CD14-positive monocyte (primary cell): ENCODE measurements at regions not wholly inside any gene's neighbourhood (a gene's known extent, or its start where the extent isn't known, plus 50 kb on each side); places are given as distances from the start of the nearest gene placed in this dataset.

Experiments used
- DNase-seq, 3 donors: peaks; one replicate each; pipeline ENCODE4 v3.0.0-alpha.2; 2011 to 2022
- H2AFZ ChIP-seq: 2 replicates; pipeline ENCODE4 v1.6.0; 2012; ENCODE audit warnings: mild to moderate bottlenecking, low read depth, low read length, inconsistent platforms; ENCODE audit not compliant: insufficient read depth, poor library complexity, severe bottlenecking
- H3K27ac ChIP-seq, 2 donors: 1 replicate in 1 of 2; 2 replicates in 1 of 2; pipeline ENCODE4 v1.5.1; 2012 to 2013; ENCODE audit warnings: low read length in 2 of 2, control low read depth in 1 of 2, inconsistent platforms in 1 of 2, low read depth in 1 of 2, mild to moderate bottlenecking in 1 of 2
- H3K27me3 ChIP-seq, 2 donors: one replicate each; pipeline versions ENCODE4 v1.6.0 to v1.6.1; 2011 to 2013; ENCODE audit warnings: low read length in 2 of 2; ENCODE audit not compliant: control insufficient read depth in 2 of 2, insufficient read depth in 2 of 2
- H3K36me3 ChIP-seq, 2 donors: replicated peaks in 1 of 2; 1 replicate in 1 of 2; 2 replicates in 1 of 2; pipeline versions ENCODE4 v1.5.1 to v1.6.1; 2012 to 2013; ENCODE audit warnings: low read length in 2 of 2, control low read depth in 1 of 2, inconsistent platforms in 1 of 2, mild to moderate bottlenecking in 1 of 2; ENCODE audit not compliant: insufficient read depth in 2 of 2, control insufficient read depth in 1 of 2
- H3K4me1 ChIP-seq, 2 donors: 1 replicate in 1 of 2; 2 replicates in 1 of 2; pipeline versions ENCODE4 v1.5.1 to v1.6.1; 2012 to 2013; ENCODE audit warnings: low read length in 2 of 2, control low read depth in 1 of 2, inconsistent platforms in 1 of 2, mild to moderate bottlenecking in 1 of 2, moderate library complexity in 1 of 2; ENCODE audit not compliant: insufficient read depth in 2 of 2, control insufficient read depth in 1 of 2
- H3K4me2 ChIP-seq: replicated peaks from 2 replicates; pipeline ENCODE3; 2012; ENCODE audit warnings: low read length, moderate library complexity, mild to moderate bottlenecking; ENCODE audit not compliant: poor library complexity, severe bottlenecking; ENCODE audit errors: extremely low read depth
- H3K4me3 ChIP-seq, 3 experiments: fragments of 200-600 bp in 1 of 3; sonication (generic) in 1 of 3; replicated peaks in 1 of 3; 1 replicate in 2 of 3; 2 replicates in 1 of 3; pipeline ENCODE4 v1.5.1; 2011 to 2013; ENCODE audit warnings: low read length in 3 of 3, mild to moderate bottlenecking in 3 of 3, control low read depth in 2 of 3, low read depth in 2 of 3, inconsistent platforms in 1 of 3, moderate library complexity in 1 of 3
- H3K79me2 ChIP-seq: 2 replicates; pipeline ENCODE4 v1.6.0; 2012; ENCODE audit warnings: mild to moderate bottlenecking, control low read depth, inconsistent platforms, low read length, moderate library complexity; ENCODE audit not compliant: insufficient read depth
- H3K9ac ChIP-seq: 2 replicates; pipeline ENCODE4 v1.6.0; 2017; ENCODE audit warnings: low read length, mild to moderate bottlenecking; ENCODE audit not compliant: insufficient read depth, poor library complexity, severe bottlenecking
- H3K9me3 ChIP-seq, 2 donors: replicated peaks in 1 of 2; 1 replicate in 1 of 2; 2 replicates in 1 of 2; pipeline versions ENCODE4 v1.5.1 to v1.6.1; 2012 to 2013; ENCODE audit warnings: low read length in 2 of 2, control low read depth in 1 of 2; ENCODE audit not compliant: control insufficient read depth in 1 of 2, insufficient read depth in 1 of 2
- H4K20me1 ChIP-seq: 2 replicates; pipeline ENCODE4 v1.6.0; 2012; ENCODE audit warnings: mild to moderate bottlenecking, low read length, control low read depth, moderate library complexity; ENCODE audit not compliant: insufficient read depth
- H3K27ac Mint-ChIP-seq, 7 donors: one replicate each; pipeline ENCODE4 v1.8.0; 2020; ENCODE audit warnings: mild to moderate bottlenecking in 7 of 7, mixed read lengths in 7 of 7, moderate library complexity in 6 of 7, inconsistent platforms in 2 of 7
- H3K27me3 Mint-ChIP-seq, 3 donors: one replicate each; pipeline ENCODE4 v1.8.0; 2021 to 2022; ENCODE audit warnings: low read depth in 3 of 3, mild to moderate bottlenecking in 3 of 3, mixed read lengths in 3 of 3, moderate library complexity in 3 of 3, inconsistent platforms in 1 of 3
- H3K36me3 Mint-ChIP-seq, 2 donors: one replicate each; pipeline ENCODE4 v1.8.0; 2020; ENCODE audit warnings: mixed read lengths in 2 of 2, inconsistent platforms in 1 of 2, mild to moderate bottlenecking in 1 of 2
- H3K4me1 Mint-ChIP-seq: one replicate; pipeline ENCODE4 v1.8.0; 2020; ENCODE audit warnings: mild to moderate bottlenecking, mixed read lengths
- H3K4me3 Mint-ChIP-seq, 2 donors: one replicate each; pipeline ENCODE4 v1.8.0; 2020; ENCODE audit warnings: mild to moderate bottlenecking in 2 of 2, mixed read lengths in 2 of 2, moderate library complexity in 1 of 2
- H3K9me3 Mint-ChIP-seq, 7 donors: one replicate each; pipeline ENCODE4 v1.8.0; 2020 to 2022; ENCODE audit warnings: mixed read lengths in 7 of 7, mild to moderate bottlenecking in 6 of 7, moderate library complexity in 6 of 7, inconsistent platforms in 2 of 7
- CTCF ChIP-seq: fragments of 200-600 bp; IDR thresholded peaks from one replicate; pipeline ENCODE4 v1.8.0; 2022; ENCODE audit warnings: antibody characterized with exemption, mild to moderate bottlenecking
- WGBS: methylation state at CpG from one replicate; pipeline ENCODE4 v1.1.5; 2013; ENCODE audit warnings: missing lambda C conversion rate; ENCODE audit not compliant: insufficient coverage; 5-methylcytosine and 5-hydroxymethylcytosine counted together
- intact Hi-C, 2 donors: fragments of 100-400 bp; cut with micrococcal nuclease; formaldehyde crosslinking; loops; one replicate each; pipeline versions ENCODE4 v1.15.0 to v1.15.1; 2023

- Histone ChIP-seq H3K4me2 (no peak overlapping the region), H3K79me2 (no peaks in the 10 kb centered on the region), H2AFZ (no peak overlapping the region), H3K9ac (no peak overlapping the region), H3K27ac (no peak overlapping the region), H3K9me3 (peaks cover 4 to 5% of the 10 kb centered on the region in 2 donors), H4K20me1 (no peaks in the 10 kb centered on the region), H3K4me1 (no peaks in the 10 kb centered on the region), H3K36me3 (no peaks in the 10 kb centered on the region), H3K27me3 (peaks cover 0 to 6% of the 10 kb centered on the region in 2 donors), H3K4me3 (no peak overlapping the region)
- Mint-ChIP-seq H3K27ac (peak overlapping the region in 1 of 7 donors; percentile 50), H3K9me3 (peaks cover 0 to 7% (median 3%) of the 10 kb centered on the region in 7 donors), H3K4me3 (no peak overlapping the region), H3K27me3 (peaks cover 18 to 30% (median 30%) of the 10 kb centered on the region in 3 donors), H3K4me1 (no peaks in the 10 kb centered on the region), H3K36me3 (no peaks in the 10 kb centered on the region)
- intact Hi-C loops, result no loop called here
- no peak for TF ChIP-seq CTCF
- 94% methylated on average over 29 of the region's 43 CpGs for WGBS
- no peak for DNase-seq
Observed at GRCh38 chr12:132391326-132392041, 62.1 kb upstream of the GALNT9 start.

- Mint-ChIP-seq H3K27me3 (peaks cover 18 to 35% (median 28%) of the 10 kb centered on the region in 3 donors), H3K4me3 (no peak overlapping the region), H3K9me3 (peaks cover 0 to 5% (median 3%) of the 10 kb centered on the region in 7 donors), H3K27ac (no peak overlapping the region), H3K36me3 (no peaks in the 10 kb centered on the region), H3K4me1 (no peaks in the 10 kb centered on the region)
- no peak overlapping the region for H3K4me3 ChIP-seq
- no peak overlapping the region for H3K9ac ChIP-seq
- DNase-seq, result no peak
- no peaks in the 10 kb centered on the region for H3K36me3 ChIP-seq
- WGBS, result 94% methylated on average over 19 of the region's 23 CpGs
- H2AFZ ChIP-seq, result no peak overlapping the region
- no peak overlapping the region for H3K4me2 ChIP-seq
- H3K27me3 ChIP-seq, result peaks cover 0 to 8% of the 10 kb centered on the region in 2 donors
- intact Hi-C loops, result no loop called here
- H4K20me1 ChIP-seq, result no peaks in the 10 kb centered on the region
- TF ChIP-seq CTCF, result no peak
- H3K27ac ChIP-seq, result no peak overlapping the region
- no peaks in the 10 kb centered on the region for H3K79me2 ChIP-seq
- H3K9me3 ChIP-seq, result peaks cover 4 to 5% of the 10 kb centered on the region in 2 donors
- no peaks in the 10 kb centered on the region for H3K4me1 ChIP-seq
Observed at GRCh38 chr12:132390287-132391076, 61.1 kb upstream of the GALNT9 start.
